H1 (cell line): ENCODE measurements at regions not wholly inside any gene's neighbourhood (a gene's known extent, or its start where the extent isn't known, plus 50 kb on each side); places are given as distances from the start of the nearest gene placed in this dataset.

ENCODE experiments used
- CTCF ChIA-PET: fragments of 300-600 bp; sonication (Branson Sonifier 250); formaldehyde crosslinking; loops from one replicate; lab custom pipeline; 2021; ENCODE audit not compliant: partially characterized antibody; lab: Charles Lee
- POLR2A ChIA-PET: fragments of 300-600 bp; sonication (Branson Sonifier 250); formaldehyde crosslinking; loops from one replicate; lab custom pipeline; 2021; ENCODE audit warnings: inconsistent platforms; ENCODE audit not compliant: partially characterized antibody; lab: Charles Lee
- DNase-seq, 2 experiments: peaks; one replicate each; pipeline versions ENCODE4 v3.0.0 to v3.0.0-alpha.2; 2010 to 2022; ENCODE audit warnings: low spot score in 2 of 2, low read depth in 1 of 2, mixed read lengths in 1 of 2
- FAIRE-seq: peaks from 2 replicates; lab custom pipeline; 2011; peaks lifted over from hg19 to GRCh38; lab: Jason Lieb, UNC
- H2AFZ ChIP-seq: 2 replicates; pipeline ENCODE4 v1.8.1; 2012; ENCODE audit warnings: low read length, inconsistent platforms
- H2AK5ac ChIP-seq: 2 replicates; pipeline ENCODE4 v1.6.1; 2013; ENCODE audit warnings: low read depth, low read length
- H2BK120ac ChIP-seq: replicated peaks from 2 replicates; pipeline ENCODE3; 2013; ENCODE audit warnings: low read depth, low read length, inconsistent platforms
- H2BK12ac ChIP-seq: 2 replicates; pipeline ENCODE4 v1.6.1; 2013; ENCODE audit warnings: low read depth, low read length
- H2BK15ac ChIP-seq: 2 replicates; pipeline ENCODE4 v1.6.1; 2013; ENCODE audit warnings: low read length
- H2BK20ac ChIP-seq: 2 replicates; pipeline ENCODE4 v1.6.1; 2013; ENCODE audit warnings: low read length
- H2BK5ac ChIP-seq: 2 replicates; pipeline ENCODE4 v1.6.1; 2013; ENCODE audit warnings: low read depth, low read length
- H3K14ac ChIP-seq: 2 replicates; pipeline ENCODE4 v1.6.1; 2013; ENCODE audit warnings: inconsistent platforms; ENCODE audit not compliant: insufficient read length
- H3K18ac ChIP-seq: 2 replicates; pipeline ENCODE4 v1.6.1; 2013; ENCODE audit warnings: low read length; ENCODE audit errors: extremely low read depth
- H3K23ac ChIP-seq: 2 replicates; pipeline ENCODE4 v1.6.1; 2013; ENCODE audit warnings: inconsistent platforms; ENCODE audit not compliant: insufficient read length
- H3K23me2 ChIP-seq: 2 replicates; pipeline ENCODE4 v1.6.1; 2013; ENCODE audit warnings: low read depth, low read length
- H3K27ac ChIP-seq: 2 replicates; pipeline ENCODE4 v1.6.1; 2011; ENCODE audit warnings: low read depth, low read length, inconsistent platforms
- H3K27me3 ChIP-seq, 4 experiments: replicated peaks in 1 of 4; 1 replicate in 1 of 4; 2 replicates in 3 of 4; pipeline versions ENCODE4 v1.6.1 to v1.8.1; 2011 to 2013; ENCODE audit warnings: low read length in 3 of 4, mild to moderate bottlenecking in 3 of 4, inconsistent platforms in 2 of 4, mixed read lengths in 2 of 4, moderate library complexity in 1 of 4; ENCODE audit not compliant: control insufficient read depth in 3 of 4, insufficient read depth in 3 of 4; ENCODE audit errors: extremely low read depth in 1 of 4
- H3K36me3 ChIP-seq, 4 experiments: 2 replicates each; pipeline versions ENCODE4 v1.6.1 to v1.8.1; 2011 to 2013; ENCODE audit warnings: mild to moderate bottlenecking in 4 of 4, low read length in 3 of 4, moderate library complexity in 2 of 4, control low read depth in 1 of 4, inconsistent platforms in 1 of 4; ENCODE audit not compliant: insufficient read depth in 4 of 4, control insufficient read depth in 2 of 4
- H3K4ac ChIP-seq: replicated peaks from 2 replicates; pipeline ENCODE3; 2013; ENCODE audit warnings: low read length, low read depth, mixed read lengths, inconsistent platforms; ENCODE audit not compliant: insufficient read length
- H3K4me1 ChIP-seq, 4 experiments: replicated peaks in 1 of 4; 1 replicate in 1 of 4; 2 replicates in 3 of 4; pipeline versions ENCODE4 v1.6.1 to v1.8.1; 2011 to 2013; ENCODE audit warnings: low read length in 3 of 4, inconsistent platforms in 2 of 4, mixed read lengths in 1 of 4; ENCODE audit not compliant: insufficient read depth in 4 of 4, control insufficient read depth in 3 of 4
- H3K4me2 ChIP-seq, 2 experiments: 2 replicates each; pipeline versions ENCODE4 v1.6.1 to v1.8.1; 2011 to 2013; ENCODE audit warnings: low read depth in 2 of 2, low read length in 2 of 2, control low read depth in 1 of 2, inconsistent platforms in 1 of 2, mild to moderate bottlenecking in 1 of 2; ENCODE audit not compliant: insufficient read depth in 1 of 2
- H3K4me3 ChIP-seq, 4 experiments: fragments of 200-600, 300-600 bp in 1 of 4; sonication (generic), shearing (Covaris generic), sonication (Bioruptor Twin) in 1 of 4; 2 replicates each; pipeline versions ENCODE4 v1.5.1 to v1.8.1; 2011 to 2016; ENCODE audit warnings: low read length in 4 of 4, low read depth in 3 of 4, control low read depth in 2 of 4, inconsistent platforms in 2 of 4, mild to moderate bottlenecking in 2 of 4, mixed read lengths in 1 of 4, moderate library complexity in 1 of 4; ENCODE audit not compliant: insufficient read depth in 2 of 4; ENCODE audit errors: extremely low read depth in 1 of 4
- H3K56ac ChIP-seq: replicated peaks from 2 replicates; pipeline ENCODE3; 2013; ENCODE audit warnings: low read depth, mild to moderate bottlenecking, mixed read lengths, low read length, inconsistent platforms; ENCODE audit not compliant: insufficient read length
- H3K79me1 ChIP-seq: 2 replicates; pipeline ENCODE4 v1.6.1; 2013; ENCODE audit warnings: low read depth, low read length, control low read depth
- H3K79me2 ChIP-seq, 2 experiments: 2 replicates each; pipeline versions ENCODE4 v1.6.1 to v1.8.1; 2012 to 2013; ENCODE audit warnings: low read length in 2 of 2, mild to moderate bottlenecking in 2 of 2, inconsistent platforms in 1 of 2; ENCODE audit not compliant: insufficient read depth in 2 of 2, control insufficient read depth in 1 of 2
- H3K9ac ChIP-seq, 4 experiments: replicated peaks in 1 of 4; 1 replicate in 1 of 4; 2 replicates in 3 of 4; pipeline versions ENCODE4 v1.6.1 to v1.8.1; 2011 to 2013; ENCODE audit warnings: low read depth in 3 of 4, low read length in 3 of 4, control low read depth in 2 of 4, mild to moderate bottlenecking in 2 of 4, moderate library complexity in 2 of 4, inconsistent platforms in 1 of 4; ENCODE audit errors: extremely low read depth in 1 of 4
- H3K9me3 ChIP-seq, 2 experiments: 2 replicates each; pipeline versions ENCODE4 v1.6.1 to v1.8.1; 2012 to 2013; ENCODE audit warnings: mild to moderate bottlenecking in 2 of 2, moderate library complexity in 2 of 2, control low read depth in 1 of 2, inconsistent platforms in 1 of 2, low read depth in 1 of 2, low read length in 1 of 2, mixed read lengths in 1 of 2; ENCODE audit not compliant: insufficient read depth in 2 of 2
- H4K20me1 ChIP-seq, 2 experiments: replicated peaks in 1 of 2; 2 replicates each; pipeline versions ENCODE3 to v1.8.1; 2011 to 2013; ENCODE audit warnings: inconsistent platforms in 2 of 2, low read length in 2 of 2, mild to moderate bottlenecking in 1 of 2; ENCODE audit not compliant: insufficient read depth in 2 of 2, control insufficient read depth in 1 of 2
- H4K5ac ChIP-seq: 2 replicates; pipeline ENCODE4 v1.6.1; 2013; ENCODE audit warnings: low read length, low read depth, mixed read lengths, inconsistent platforms; ENCODE audit not compliant: insufficient read length
- H4K8ac ChIP-seq: 2 replicates; pipeline ENCODE4 v1.8.0; 2013; ENCODE audit warnings: mild to moderate bottlenecking, moderate library complexity, low read length, inconsistent platforms; ENCODE audit not compliant: insufficient read depth; ENCODE audit errors: extremely low read depth
- H4K91ac ChIP-seq: replicated peaks from 2 replicates; pipeline ENCODE3; 2013; ENCODE audit warnings: low read length, mixed read lengths, inconsistent platforms; ENCODE audit not compliant: insufficient read length
- HDAC6 ChIP-seq: IDR thresholded peaks from one replicate; pipeline ENCODE4 v1.7.1; 2012; ENCODE audit warnings: low read depth, mild to moderate bottlenecking, inconsistent platforms, low read length, moderate library complexity
- POLR2A ChIP-seq, 2 experiments: IDR thresholded peaks; 1 replicate in 1 of 2; 2 replicates in 1 of 2; pipeline ENCODE4 v1.6.1; 2011; ENCODE audit warnings: low read depth in 2 of 2, low read length in 2 of 2, mild to moderate bottlenecking in 2 of 2; ENCODE audit errors: control extremely low read depth in 1 of 2
- POU5F1 ChIP-seq: IDR thresholded peaks from 2 replicates; pipeline ENCODE4 v1.6.1; 2011; ENCODE audit warnings: low read depth, mild to moderate bottlenecking, low read length, moderate library complexity
- SAP30 ChIP-seq: fragments of 300-600 bp; sonication (generic); IDR thresholded peaks from 2 replicates; pipeline ENCODE4 v1.7.1; 2012; ENCODE audit warnings: low read length, moderate library complexity, mild to moderate bottlenecking, inconsistent platforms; ENCODE audit not compliant: insufficient read depth, insufficient replicate concordance
- TAF7 ChIP-seq: optimal IDR thresholded peaks from 2 replicates; pipeline ENCODE3; 2011; ENCODE audit warnings: low read depth, mild to moderate bottlenecking, inconsistent platforms, low read length, moderate library complexity, borderline replicate concordance
- ZNF274 ChIP-seq: IDR thresholded peaks from 2 replicates; pipeline ENCODE4 v1.7.0; 2012; ENCODE audit warnings: low read length, borderline replicate concordance; ENCODE audit errors: extremely low read depth
- WGBS, 2 experiments: shearing (Covaris generic) in 1 of 2; methylation state at CpG; one replicate each; pipeline versions ENCODE4 v1.1.6 to v1.1.7; 2013 to 2015; ENCODE audit warnings: low lambda C conversion rate in 2 of 2, mixed read lengths in 2 of 2, inconsistent platforms in 1 of 2, low coverage in 1 of 2, missing lambda C conversion rate in 1 of 2; ENCODE audit not compliant: insufficient replicate concordance in 2 of 2, insufficient coverage in 1 of 2, insufficient read length in 1 of 2; ENCODE audit errors: extremely low coverage in 1 of 2, missing lambda C conversion rate in 1 of 2; 5-methylcytosine and 5-hydroxymethylcytosine counted together

GRCh38 chr2:220569112-220569897, 941.9 kb downstream of the SLC4A3 start:
- Histone ChIP-seq H3K23me2 (no peaks in the 10 kb centered on the region), H3K79me2 (no peaks in the 10 kb centered on the region), H2AFZ (no peak overlapping the region), H3K18ac (no peak overlapping the region), H3K14ac (no peak overlapping the region), H4K91ac (no peak overlapping the region), H4K5ac (no peak overlapping the region), H2BK5ac (no peak overlapping the region), H3K27me3 (no peaks in the 10 kb centered on the region), H2AK5ac (no peak overlapping the region), H2BK15ac (no peak overlapping the region), H4K20me1 (no peaks in the 10 kb centered on the region), H3K56ac (no peak overlapping the region), H2BK20ac (no peak overlapping the region), H4K8ac (no peak overlapping the region; the same call in 1 of the 2 replicates), H2BK12ac (no peak overlapping the region), H3K9me3 (no peaks in the 10 kb centered on the region), H3K4me1 (no peaks in the 10 kb centered on the region), H3K4me2 (no peak overlapping the region), H3K79me1 (no peaks in the 10 kb centered on the region), H3K27ac (no peak overlapping the region), H3K36me3 (no peaks in the 10 kb centered on the region), H3K23ac (no peak overlapping the region), H3K4me3 (no peak overlapping the region), H3K4ac (no peak overlapping the region), H2BK120ac (no peak overlapping the region), H3K9ac (no peak overlapping the region)
- ChIA-PET POLR2A (no interaction called here), CTCF (interaction anchor here (0.8 kb wide), 1 partner anchor 12 kb away, joined by 3 read pairs; no protein-coding TSS in a partner anchor)
- 94% methylated on average over 8 of the region's 8 CpGs; no CpG with 5 or more reads in 1 of the 2 experiments for WGBS, 2 experiments
- FAIRE-seq (no peak), DNase-seq (no peak)
- TF ChIP-seq POLR2A (IDR thresholded peaks at IDR 0.05; ENCODE audit: control extremely low read depth in 1 of 2, low read depth in 2 of 2, low read length in 2 of 2) = no peak
- no peak for TF ChIP-seq POU5F1
- no peak for TF ChIP-seq ZNF274
- TF ChIP-seq HDAC6 = no peak
- TF ChIP-seq TAF7 = no peak
- no peak for TF ChIP-seq SAP30
